NCI-H1930 (cell line): ENCODE measurements at regions not wholly inside any gene's neighbourhood (a gene's known extent, or its start where the extent isn't known, plus 50 kb on each side); places are given as distances from the start of the nearest gene placed in this dataset.
"Not testable (repeated sequence)": the region's sequence is repeated elsewhere in the genome, so short reads cannot be mapped to it uniquely, and the experiment has no call there.

ENCODE experiments used
- DNase-seq, 2 experiments: peaks; one replicate each; lab custom pipeline; 2025; lab: John Stamatoyannopoulos, UW

DNA sequence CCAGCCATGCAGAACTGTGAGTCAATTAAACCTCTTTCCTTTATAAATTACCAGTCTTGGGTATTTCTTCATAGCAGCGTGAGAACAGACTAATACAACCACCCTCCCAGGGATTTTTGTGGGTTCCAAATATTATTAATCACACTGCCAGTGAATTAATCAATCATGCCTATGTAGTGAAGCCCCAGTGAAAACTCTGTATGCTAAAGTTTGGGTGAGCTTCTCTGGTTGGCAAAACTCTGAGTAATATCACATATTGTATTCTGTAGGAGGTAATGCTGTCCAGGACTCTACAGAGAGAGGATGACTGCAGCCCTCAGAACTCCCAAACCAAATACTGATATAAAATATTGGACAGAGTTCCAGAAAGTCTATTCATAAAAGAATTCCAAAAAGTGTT lies 216.9 kb downstream of the RPAP3 start:
- no peak for DNase-seq

GRCh38 chr12:47481041-47481440 lies 224.8 kb downstream of the RPAP3 start:
- DNase-seq, result no peak

DNA sequence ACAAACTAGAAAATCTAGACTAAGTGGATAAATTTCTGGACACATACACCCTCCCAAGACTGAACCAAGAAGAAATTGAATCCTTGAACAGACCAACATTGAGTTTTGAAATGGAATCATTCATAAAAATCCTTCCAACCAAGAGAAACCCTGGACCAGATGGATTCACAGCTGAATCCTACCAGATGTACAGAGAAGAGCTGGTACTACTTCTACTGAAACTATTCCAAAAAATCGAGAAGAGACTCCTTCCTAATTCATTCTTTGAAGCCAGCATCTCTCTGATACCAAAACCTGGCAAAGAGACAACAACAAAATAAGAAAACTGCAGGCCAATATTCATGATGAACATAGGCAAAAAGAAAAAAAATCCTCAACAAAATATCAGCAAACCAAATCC lies 227.4 kb downstream of the RPAP3 start:
- no peak for DNase-seq

DNA sequence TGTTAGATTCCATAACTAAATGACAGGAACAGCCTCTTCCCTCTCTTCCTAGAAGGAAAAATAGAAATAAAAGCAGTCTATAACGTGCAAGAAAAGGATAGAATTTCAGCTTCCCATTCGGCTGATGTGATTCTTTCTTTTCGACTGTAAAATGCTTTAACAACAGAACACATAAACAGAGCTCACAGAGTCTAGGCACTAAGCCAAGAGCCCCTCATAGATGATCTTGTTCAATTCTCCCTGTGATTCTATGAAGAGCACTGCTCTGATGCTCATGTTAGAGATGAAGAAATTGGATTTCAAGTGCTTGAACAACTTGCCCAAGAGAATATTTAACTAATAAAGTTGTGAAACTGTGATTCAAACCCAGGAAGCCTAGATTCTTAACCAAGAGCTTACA lies 232.7 kb downstream of the RPAP3 start:
- DNase-seq, result no peak

DNA sequence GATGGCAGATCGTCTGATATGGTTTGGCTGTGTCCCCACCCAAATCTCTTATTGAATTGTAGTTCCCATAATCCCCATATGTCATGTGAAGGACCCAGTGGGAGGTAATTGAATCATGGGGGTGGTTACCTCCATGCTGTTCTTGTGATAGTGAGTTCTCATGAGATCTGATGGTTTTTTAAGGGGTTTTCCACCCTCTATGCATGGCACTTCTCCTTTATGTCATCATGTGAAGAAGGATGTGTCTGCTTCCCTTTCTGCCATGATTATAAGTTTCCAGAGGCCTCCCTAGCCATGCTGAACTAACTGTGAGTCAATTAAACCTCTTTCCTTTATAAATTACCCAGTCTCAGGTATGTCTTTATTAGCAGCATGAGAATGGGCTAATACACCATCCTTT lies 235.5 kb downstream of the RPAP3 start:
- not testable (repeated sequence) for DNase-seq

DNA sequence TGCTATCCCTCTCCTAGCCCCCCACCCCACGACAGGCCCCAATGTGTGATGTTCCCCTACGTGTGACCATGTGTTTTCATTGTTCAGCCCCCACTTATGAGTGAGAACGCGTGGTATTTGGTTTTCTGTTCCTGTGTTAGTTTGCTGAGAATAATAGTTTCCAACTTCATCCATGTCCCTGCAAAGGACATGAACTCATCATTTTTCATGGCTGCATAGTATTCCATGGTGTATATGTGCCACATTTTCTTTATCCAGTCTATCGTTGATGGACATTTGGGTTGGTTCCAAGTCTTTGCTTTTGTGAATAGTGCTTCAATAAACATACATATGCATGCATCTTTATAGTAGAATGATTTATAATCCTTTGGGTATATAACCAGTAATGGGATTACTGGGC lies 241.9 kb downstream of the RPAP3 start:
- DNase-seq, result not testable (repeated sequence)

- DNase-seq, result no peak
Observed at GRCh38 chr12:47458279-47458678, 247.6 kb downstream of the RPAP3 start.

DNA sequence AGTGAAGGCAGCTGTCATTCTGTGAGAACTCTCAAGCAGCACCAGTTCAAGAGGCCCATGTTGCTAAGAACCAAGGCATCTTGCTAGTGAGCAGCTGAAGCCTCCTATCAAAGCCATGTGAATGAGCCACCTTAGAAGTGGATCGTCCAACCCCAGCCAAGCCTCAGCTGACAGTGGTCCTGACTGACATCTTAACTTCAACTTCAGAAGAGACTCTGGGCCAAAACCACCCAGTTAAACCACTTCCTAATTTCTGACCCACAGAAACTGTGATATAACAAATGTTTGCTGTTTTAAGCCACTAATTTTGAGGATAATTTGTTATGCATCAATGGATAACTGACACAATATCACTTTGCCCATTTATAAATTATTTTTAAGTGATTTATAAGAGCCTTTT lies 256.0 kb downstream of the RPAP3 start:
- no peak for DNase-seq

DNA sequence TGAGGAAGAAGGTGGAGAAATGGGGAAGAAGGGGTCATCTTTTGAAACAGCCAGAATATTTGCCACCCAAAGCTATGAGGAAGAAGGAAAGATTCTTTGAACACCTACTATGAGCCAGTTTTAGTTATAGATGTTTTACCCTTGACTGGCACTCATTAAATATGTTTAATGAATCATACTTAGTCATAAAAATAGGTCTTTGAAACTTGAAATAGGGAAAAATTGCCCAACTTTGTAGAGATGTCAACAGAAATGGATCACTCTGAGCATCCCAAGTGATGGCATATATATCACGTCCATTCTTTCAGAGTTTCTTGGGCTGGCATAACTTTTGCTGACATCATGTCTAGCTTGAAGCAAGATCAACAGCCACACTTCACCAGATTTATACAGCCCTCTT lies 263.5 kb downstream of the RPAP3 start:
- DNase-seq, result no peak

GRCh38 chr12:47441490-47441889 lies 264.3 kb downstream of the RPAP3 start:
- no peak for DNase-seq

GRCh38 chr12:47438175-47438574 lies 267.7 kb downstream of the RPAP3 start:
- DNase-seq, result no peak

DNA sequence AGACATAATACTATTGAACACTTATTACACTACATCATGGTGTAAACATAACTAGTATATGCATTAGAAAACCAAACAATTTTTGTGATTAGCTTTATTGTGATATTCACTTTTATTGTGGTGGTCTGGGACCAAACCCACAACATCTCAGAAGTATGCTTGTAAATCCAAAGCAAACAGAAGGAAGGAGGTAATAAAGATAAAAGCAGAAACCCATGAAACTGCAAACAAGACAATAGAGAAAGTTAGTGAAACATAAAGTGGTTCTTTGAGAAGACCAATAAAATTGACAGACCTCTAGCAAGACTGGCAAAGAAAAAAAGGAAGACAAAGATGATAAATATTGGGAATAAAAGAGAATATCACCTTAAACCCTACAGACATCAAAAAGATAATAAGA lies 268.3 kb downstream of the RPAP3 start:
- DNase-seq, result no peak

- no peak for DNase-seq
Observed at GRCh38 chr12:47433876-47434275, 272.0 kb downstream of the RPAP3 start.

- not testable (repeated sequence) for DNase-seq
Observed at GRCh38 chr12:47426678-47427309, 279.0 kb downstream of the RPAP3 start.

GRCh38 chr12:47422611-47423010 lies 283.2 kb downstream of the RPAP3 start:
- no peak for DNase-seq

GRCh38 chr12:47419497-47419896 lies 286.3 kb downstream of the RPAP3 start:
- no peak for DNase-seq

DNA sequence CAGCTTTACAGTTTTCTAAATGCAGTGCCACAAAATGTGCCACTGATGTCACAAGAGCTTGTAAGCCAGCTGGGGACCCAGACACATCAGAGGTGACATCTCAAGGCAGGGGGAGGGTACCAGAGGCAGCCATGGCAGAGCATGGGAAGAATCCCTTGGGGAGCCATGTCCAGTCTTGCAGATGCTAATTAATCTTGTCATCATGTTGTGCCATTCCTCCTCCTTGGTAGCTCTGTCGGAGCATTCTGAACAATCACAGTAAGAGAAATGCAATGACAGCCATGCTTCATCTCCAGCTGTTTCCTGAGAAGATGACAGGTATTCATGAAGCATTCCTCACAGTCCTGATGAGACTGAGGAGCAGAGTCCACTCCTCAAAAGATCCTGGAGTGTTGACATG lies 287.9 kb downstream of the RPAP3 start:
- DNase-seq, result no peak

DNA sequence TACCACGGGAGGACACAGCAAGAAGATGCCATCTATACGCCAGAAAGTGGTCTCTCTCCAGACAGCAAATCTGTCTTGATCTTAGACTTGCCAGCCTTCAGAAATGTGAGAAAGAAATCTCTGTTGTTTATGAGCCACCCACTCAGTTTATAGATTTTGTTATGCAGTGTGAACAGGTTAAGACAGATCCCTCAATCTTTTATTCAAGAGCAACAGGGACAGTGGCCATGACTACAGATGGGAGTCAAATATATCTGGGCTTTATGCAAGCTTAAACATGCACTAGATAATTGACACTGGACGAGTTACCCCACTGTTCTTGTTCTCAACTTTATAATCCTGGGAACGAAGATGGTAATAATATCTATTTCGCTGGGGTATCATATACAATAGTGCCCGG lies 288.7 kb downstream of the RPAP3 start:
- DNase-seq, result no peak

DNA sequence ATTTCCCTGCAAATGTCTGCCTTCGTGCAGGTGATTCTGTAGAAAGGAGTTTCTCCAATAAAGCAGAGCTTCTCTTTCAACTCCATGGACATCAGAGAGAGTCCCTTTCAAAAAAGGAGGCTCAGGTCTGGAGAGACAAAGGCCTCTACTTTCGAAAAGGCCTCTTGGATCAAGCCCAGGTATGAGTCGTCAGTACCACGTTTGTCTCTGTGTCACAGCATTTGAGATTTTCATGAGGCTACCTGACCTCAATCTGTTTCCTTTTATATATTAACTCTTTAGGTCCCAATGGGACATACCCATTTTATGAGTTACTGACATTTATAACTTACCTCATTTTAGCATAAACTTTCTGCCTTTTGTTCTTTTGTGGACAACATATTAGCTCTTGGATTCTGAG lies 290.8 kb downstream of the RPAP3 start:
- no peak for DNase-seq

DNA sequence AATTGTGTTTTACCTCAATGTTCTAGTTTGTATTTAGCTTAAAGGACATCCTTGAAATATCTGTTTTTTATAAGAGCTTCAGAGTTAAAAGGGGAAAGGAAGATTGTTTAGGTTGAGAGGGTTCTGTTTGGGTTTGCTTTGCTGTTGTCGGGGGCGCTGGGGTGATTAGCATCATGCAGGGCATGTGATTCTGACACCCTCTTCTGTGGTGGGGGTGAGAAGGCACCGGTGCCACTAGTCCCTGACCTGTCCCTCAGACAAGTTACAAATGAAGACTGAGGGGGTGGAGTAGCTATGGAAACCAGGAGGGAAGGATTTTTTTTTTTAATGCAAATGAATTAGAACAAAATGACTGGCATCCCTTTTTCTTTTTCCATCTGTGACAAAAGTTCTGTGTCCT lies 291.3 kb downstream of the RPAP3 start:
- DNase-seq, result no peak

DNA sequence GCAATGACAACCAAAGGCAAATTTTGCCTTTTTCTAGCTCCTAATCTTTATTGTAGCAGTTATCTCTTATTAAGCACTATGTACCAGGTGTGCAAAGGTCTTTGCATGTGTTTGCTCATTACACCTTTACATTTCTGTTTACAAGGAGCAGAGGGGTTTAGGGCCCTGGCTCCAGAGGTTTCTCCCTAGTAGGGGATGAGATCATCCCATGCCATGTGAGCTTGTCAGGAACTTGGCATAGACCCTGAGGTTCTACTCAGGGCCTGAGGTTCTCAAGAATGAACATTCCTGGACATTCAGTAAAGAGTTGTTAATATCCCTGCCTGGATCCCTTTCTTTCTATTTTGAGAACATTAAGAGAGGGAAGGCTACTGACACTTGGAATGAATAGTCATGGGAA lies 292.0 kb downstream of the RPAP3 start:
- no peak for DNase-seq

DNA sequence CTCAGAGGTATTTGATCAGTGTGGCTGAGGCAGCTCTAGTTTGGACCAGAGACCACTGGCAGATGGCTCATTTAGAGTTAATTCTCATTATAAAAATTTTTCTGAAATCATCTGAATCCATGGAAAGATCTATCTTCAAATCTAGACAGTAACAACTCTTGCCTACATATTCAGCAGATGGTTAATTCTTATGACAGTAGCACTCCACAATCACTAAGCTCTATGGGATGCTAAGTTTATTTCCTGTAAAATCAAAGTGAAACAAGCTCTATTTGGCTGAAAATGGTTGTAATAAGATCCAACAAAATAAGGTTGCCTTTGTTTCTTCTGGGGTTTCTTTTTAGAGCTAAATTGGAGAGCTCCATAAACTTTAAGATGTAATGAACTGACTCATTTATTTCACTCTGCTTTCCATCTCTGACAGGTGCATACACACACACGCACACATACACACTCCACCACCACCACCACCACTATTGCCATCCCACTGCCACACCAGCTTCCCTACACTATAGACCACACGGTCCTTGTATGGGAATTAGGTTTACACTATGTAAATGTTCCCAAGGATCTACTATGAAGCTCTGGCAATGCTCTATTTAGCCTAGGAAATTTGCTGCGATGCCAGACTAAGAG lies 293.1 kb downstream of the RPAP3 start:
- no peak for DNase-seq

DNA sequence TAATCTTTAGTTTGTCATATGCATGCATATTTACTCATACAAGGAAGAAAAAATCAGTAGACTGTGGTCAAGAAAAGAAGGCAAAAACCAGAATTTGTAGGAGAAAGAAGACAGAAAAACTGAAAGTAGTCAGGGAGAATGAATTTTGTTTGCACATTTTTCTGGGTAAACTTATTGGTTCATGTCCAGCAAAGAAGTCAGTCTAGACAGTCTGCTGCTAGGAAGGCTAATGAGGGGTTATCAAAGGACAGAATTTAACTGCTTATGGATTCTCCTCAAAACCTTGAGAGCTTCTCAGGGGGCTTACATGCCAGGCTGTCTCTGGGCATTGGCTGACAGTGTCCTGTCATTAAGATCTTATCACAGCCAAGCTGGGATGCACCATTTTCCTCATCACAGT lies 293.9 kb downstream of the RPAP3 start:
- DNase-seq, result no peak

- no peak for DNase-seq
Observed at GRCh38 chr12:47410862-47411261, 295.0 kb downstream of the RPAP3 start.
